ENCODE measurements at regions not wholly inside any gene's neighbourhood (a gene's known extent, or its start where the extent isn't known, plus 50 kb on each side); places are given as distances from the start of the nearest gene placed in this dataset.

DNA sequence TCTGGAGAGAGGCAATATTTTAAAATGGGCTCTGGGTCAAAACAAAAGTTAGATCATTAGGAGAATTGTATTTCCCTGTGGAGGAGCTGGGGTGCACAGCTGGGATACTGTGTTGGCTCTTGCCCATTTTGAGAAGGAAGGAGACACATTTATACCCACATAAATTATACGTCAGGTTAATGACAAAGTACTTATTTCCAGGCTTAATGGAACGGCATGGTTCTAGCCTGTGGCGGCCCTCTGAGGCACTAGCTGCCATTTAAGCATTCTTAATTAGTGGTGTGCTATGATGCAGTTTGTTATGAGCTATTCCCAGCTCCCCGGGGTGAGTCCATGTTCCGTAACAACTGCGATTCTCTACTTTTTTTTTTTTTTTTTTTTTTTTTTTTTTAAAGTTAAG, 193.5 kb downstream of the SEC23IP start:
- TF ChIP-seq, protein P1, sequence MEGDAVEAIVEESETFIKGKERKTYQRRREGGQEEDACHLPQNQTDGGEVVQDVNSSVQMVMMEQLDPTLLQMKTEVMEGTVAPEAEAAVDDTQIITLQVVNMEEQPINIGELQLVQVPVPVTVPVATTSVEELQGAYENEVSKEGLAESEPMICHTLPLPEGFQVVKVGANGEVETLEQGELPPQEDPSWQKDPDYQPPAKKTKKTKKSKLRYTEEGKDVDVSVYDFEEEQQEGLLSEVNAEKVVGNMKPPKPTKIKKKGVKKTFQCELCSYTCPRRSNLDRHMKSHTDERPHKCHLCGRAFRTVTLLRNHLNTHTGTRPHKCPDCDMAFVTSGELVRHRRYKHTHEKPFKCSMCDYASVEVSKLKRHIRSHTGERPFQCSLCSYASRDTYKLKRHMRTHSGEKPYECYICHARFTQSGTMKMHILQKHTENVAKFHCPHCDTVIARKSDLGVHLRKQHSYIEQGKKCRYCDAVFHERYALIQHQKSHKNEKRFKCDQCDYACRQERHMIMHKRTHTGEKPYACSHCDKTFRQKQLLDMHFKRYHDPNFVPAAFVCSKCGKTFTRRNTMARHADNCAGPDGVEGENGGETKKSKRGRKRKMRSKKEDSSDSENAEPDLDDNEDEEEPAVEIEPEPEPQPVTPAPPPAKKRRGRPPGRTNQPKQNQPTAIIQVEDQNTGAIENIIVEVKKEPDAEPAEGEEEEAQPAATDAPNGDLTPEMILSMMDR (IDR thresholded peaks at IDR 0.05): no peak
- TF ChIP-seq POLR2A (IDR thresholded peaks at IDR 0.05): no peak
